Fibroblast of the conjunctiva (primary cell): ENCODE measurements at regions not wholly inside any gene's neighbourhood (a gene's known extent, or its start where the extent isn't known, plus 50 kb on each side); places are given as distances from the start of the nearest gene placed in this dataset.

Experiments used
- DNase-seq: peaks from one replicate; pipeline ENCODE4 v3.0.0-alpha.2; 2010; ENCODE audit warnings: low read depth

DNA sequence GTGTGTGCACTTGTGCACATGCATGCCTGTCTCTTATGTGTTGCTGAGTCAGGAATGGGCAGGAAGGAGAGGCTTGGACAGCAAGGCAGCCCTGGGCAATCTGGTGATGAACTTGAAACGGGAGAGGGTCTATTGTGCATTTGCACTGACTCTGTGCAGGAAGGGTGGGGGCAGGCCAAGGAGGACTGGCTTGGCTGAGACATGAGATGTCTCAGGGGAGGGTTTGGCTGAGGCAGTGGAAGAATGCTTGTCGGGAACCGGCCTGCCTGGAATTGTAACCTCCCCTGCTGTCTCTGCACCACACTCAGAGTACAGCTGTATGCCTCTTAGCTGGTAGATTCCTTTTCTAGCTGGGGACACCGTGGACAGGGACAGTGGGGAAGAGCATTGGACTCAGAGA, 176.1 kb upstream of the TNP1 start:
- peak; percentile 23 for DNase-seq

DNA sequence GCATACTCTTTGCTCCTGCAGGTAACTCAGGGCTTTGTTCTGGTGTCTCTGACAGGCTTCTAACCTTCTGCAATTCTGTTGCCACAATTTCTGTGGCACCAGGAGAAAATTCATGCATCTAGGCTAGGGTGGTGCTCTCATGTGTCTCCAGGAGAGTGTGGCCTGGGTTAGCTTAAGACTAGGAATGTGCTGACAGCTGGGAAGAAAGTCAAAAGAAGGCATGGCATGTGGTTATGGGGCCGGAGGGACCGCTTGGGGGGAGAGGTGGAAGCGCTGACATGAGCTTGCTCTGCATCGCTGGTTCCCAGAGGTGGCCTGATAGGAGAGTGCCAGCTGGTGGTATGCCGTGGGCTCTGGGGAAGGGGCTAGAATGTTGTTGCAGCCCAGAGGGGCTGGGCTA, 173.3 kb upstream of the TNP1 start:
- no peak for DNase-seq

DNA sequence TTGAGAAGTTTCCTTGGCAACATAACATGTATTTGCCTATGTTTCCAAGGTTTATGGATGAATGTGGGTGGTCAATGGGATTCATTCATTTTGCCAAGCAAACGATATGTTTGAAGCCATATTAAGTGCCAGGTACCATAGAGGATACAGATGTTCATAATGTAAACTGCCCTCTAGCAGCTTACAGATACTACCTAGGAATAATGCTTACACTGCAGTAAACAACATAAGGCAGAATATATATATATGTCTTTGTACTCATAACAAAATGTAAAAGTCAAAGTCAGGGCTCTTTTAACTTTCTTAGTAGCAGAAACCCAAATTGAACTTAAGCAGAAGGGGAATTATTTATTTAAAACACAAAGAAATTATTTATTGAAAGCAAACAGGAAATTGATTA, 171.6 kb upstream of the TNP1 start:
- no peak for DNase-seq

DNA sequence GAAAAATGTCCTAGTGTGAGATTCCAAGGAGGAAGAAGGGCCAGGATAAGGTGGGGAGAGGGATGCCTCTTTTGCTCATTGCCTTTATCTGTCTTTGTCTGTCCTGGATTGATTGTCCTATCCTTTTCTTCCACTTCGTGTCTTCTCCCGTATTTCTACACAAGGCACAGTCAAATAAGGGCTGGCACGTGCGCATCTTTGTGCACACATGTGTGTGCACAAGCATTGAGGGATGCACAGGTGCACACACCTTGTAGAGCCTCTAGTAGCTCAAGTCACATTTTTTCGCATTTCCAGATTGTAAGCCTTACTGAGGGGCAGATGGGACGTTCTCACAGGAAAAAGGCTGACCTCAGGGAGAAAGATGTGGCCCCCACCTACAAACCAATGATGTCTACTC, 170.2 kb upstream of the TNP1 start:
- DNase-seq: no peak

DNA sequence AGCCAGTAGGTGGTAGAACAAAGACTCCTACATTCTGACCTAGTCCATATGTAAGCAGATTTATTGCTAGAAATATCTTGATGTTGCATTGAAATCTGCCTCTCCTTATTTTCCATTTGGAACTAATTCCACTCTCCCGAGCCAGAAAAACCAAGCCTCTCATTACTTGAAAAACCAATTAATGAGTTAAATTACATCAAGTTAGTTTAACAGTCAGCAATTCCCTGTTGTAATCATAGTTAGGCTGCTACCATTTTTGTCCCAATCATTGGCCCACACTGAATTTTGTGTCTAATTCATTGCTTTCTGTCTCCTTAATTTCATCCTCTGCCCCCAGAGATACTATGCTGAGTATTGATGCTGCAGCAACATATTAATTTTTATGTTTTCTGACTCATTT, 168.3 kb upstream of the TNP1 start:
- DNase-seq: no peak

DNA sequence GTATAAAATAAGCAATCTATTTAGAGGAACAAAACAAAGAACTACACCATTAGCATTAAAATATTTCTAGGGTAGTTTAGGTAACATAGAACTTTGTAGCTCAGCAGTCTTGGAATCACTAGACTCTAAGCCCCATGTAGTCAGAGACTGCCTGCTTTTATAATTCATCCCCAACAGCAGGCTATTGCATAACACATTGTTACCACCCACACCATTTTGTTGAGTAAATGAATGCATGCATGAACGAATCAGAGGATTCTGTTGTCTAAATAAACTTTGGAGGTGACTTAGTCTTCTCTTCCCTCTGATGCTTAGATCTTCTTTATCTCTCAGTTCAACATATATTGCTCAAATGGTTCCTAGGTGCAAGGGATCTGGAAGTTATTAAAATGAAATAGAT, 167.6 kb upstream of the TNP1 start:
- DNase-seq: no peak

DNA sequence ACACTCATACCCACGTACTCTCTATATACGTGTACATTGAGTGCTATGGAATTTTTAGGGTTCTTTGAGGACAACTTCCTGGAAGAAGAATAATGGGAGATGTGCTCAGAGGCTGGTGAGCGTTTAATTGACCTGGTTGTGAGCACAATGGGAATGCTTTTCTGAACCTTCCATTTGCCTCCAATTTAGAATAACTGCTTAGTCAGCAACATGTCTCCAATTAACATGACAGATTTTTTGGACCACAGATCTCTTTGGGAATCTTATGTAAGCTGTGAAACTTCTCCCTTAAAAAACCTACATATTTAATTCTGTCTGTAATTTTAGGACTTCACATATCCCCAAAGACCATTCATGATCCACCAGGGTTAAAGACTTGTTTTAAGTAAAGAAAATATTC, 166.7 kb upstream of the TNP1 start:
- DNase-seq: no peak

DNA sequence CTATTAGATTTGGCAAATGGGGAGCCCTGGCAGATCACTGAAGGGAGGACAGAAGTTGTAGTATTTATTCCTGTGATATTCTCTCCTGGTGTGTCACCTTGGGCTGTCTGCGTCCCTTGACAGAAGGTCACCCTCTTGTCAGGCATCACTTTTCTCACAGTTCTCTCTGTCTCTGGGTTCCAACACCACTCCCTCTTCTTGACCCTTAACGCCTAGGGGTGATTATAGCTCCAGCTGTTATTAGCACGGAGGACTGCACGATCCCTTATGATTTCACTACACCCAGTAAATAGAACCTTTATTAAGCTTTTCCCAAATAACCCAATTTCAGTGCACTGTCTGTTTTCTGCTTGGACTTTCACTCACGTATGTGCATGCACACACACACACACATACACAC, 166.3 kb upstream of the TNP1 start:
- no peak for DNase-seq

DNA sequence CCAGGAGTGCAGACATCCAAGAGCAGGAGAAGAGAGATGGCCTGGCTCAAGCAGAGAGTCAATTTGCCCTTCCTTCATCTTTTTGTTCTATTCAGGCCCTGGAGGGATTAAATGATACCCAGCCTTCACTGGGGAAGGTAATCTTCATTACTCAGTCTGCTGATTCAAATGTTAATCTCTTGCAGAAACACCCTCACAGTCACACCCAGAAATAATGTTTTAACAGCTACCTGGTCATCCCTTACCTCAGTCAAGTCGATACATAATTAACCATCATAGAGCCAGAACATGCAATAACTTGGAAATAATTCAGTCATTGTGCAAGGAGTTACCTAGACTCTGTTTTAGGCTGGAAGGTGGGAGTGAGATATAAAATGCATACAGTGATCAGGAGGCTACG, 163.7 kb upstream of the TNP1 start:
- DNase-seq: no peak

DNA sequence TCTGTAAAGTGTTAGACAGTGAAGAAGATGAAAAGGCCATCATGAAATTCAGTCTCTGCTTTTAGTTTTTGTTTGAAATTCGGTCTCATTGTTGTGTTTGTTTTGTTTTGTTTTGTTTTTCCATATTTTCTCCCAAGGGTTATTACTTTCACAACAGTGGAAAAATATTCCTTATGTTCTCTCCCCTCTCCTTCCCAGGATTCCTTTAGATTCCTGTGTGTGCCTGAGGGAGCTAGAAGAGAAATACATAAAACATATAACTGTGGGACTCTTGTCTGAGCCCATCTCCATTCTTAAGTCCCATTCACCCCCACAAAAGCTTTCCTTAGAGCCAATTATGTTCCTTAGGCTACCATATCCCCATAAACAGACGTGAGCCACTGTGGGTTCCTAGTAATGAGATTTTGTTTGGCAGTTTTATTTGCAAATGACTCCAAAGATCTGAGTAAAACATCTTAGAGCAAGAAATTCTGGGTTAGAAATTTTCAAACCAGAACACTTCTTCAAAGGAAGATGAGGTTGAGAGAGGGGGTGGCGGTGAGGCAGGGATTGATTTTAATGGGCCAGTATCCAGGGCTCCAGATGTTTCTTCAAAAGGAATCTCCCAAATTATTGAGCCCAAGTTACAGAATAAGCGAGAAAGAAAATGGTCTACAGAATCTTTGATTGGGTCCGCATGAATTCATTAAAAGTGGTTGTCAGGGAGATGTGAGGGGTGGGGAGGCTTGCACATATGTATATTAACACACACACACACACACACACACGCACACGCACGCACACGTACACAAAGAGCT, 157.8 kb upstream of the TNP1 start:
- DNase-seq: no peak

DNA sequence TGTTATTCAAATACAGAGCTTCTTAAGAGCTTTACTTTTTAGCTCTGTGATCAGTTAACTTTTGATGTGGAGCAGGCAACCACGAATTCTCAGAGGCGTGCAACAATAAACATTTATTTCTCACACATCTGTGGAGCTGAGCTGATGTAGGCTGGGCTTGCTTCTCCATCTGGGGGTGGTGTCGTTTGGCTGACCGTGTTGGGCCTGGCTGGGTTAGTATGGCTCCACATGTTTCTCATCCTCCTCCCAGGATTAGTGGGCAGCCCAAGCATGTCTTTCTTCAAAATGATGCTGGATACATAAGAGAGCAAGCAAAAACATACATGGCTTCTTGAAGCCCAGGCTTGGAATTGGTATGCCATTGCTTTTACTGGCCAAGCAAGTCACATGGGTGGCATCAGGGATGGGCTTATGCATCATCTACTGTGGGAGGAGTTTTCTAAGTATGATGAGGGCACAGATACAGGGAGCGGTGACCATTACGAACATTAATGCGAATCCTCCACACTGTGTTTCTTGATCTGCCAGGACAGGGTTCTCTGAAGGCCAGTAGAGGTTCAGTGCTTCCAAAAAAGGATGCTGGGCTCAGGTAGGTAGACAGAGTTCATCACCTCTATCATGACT, 157.0 kb upstream of the TNP1 start:
- DNase-seq: no peak

DNA sequence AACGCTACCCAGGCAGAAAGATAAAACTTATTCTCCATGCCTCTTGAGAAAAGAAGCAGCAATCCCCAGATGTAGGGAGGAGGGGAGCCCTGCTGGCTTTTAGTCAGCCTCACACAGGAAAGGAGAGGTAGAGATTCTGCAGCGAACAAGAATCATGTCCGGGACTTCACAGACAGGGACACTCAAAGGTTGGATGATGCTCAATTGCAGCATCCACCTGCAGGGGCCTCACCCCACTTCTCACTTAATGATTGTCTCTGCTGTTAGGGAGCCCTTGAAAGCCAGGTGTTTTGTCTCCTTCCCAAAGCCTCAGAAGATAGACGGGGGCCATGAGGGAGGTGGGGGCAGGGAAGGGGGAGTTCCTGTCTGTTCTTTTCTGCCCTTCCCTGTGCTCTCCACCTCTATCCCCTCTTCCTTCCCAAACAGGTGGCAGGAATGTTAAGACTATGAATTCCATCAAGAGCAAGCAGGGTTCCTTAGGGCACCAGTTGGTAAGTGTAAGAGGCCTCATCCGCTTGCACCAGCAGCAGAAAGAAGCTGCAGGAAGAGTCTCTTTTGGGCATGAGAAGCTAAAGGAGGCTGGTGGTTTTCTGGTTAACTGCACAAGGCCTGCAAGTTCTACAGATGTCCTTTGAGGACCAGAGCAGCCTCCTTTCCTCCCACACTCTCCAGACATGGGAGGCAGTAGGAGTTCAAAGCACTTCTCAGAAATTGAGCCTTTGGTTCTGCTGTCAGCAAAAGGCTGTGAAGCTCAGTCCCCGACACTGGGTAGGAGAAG, 154.7 kb upstream of the TNP1 start:
- DNase-seq: no peak

DNA sequence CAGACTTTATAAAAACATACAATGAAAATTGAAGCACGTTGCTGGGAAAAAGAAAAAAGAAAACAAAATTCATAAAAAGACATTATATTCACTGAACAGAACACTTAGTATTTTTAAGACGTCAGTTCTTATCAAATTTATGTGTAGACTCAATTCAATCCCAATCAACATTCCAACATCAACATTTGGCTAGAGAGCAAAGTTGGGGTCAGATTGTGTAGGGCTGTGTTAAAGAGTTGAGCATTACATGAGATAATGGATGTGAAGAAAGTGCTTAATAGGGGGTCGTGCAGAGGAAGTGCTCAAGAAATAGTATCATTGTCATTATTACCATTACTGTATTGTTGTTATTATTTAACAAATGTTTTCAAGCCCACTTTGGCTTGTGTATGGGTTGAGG, 154.1 kb upstream of the TNP1 start:
- DNase-seq: no peak

DNA sequence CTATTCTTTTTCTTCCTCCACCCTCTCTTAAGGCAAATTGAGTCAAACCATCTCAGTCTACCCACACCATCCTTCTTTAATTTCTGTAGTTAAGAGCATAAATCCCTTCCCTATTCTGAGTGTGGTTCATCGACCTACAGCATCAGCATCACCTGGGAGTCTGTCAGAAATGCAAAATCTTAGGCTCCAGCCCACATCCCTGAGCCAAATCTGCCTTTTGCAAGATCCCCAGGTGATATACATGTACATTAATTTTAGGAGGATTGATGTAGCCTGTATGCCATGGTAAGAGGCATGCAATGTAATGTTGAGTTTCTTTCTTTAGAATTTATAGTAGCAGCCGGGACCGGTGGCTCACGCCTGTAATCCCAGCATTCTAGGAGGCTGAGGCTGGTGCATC, 151.7 kb upstream of the TNP1 start:
- no peak for DNase-seq

DNA sequence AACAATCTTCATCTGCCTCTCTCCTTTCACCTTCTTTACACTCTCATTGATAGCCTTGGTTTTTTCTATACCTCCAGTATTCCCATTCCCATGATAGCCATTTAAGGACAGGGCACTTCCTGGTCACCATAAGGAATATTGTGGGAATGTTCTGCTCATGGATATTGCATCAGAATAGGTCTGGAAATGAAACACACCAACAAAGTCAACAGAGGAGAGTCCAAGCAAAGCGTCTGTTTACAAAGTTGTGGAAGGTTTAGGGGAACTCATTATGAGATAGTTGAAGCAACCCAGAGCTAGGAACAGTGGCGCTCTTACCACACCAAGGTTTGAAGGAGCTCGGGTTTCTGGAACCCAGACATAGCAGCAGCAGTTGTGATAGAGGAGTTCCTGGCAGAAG, 150.3 kb upstream of the TNP1 start:
- no peak for DNase-seq

DNA sequence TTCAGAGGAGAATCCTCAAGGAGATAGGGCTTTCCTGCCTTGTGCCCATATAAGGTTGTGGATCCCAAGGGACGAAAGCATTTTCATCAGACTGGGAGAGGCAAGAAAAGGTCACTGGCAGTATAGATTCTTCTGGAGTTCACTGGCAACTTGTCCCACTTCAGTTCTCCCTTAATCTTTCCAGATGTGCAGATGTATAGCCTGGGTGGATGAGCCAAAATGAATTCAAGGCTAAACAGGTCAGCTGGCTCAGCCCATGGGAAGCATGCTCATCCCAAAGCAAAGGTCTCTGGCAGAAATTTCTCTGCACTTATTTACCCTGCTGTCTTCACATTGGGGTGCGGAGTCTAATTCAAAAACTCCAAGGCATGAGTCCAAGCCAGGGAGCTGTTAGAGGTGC, 148.9 kb upstream of the TNP1 start:
- no peak for DNase-seq

DNA sequence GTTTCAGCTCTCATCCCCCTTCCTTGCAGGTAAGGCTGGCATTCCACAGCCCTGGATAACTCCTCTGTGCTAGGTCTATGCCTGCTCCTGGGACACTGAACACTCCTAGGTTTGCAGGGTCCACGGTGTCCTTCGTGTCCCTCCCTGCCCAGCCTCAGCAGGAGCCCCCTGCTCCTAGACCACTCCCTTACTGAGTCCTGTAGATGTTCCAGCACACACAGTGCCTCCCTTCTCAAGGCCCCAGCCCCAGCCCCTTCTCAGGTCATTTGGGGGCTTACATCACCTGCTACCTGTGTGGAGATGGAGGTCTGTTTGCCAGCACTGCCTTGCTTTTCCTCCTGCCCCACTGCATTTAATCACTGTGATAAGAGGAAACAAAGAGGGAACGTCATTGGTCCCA, 146.4 kb upstream of the TNP1 start:
- no peak for DNase-seq

DNA sequence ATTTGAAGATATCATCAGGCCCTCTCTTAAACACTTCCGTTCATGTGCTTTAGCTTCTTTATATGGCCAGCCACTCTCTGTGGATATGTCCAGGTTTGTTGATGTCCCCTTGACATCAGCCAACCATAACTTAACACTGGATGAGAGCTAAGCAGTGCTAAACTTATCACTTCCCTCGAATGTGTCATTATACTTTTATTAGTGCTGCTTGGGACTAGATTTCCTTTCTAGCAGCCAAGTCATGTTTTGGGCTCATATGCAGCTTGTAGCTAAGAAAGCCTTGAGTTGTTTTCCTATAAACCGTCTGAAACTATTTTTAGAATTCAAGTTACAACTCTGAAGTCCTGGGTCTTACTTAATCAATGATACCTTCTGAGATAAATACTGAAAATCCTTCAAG, 144.8 kb upstream of the TNP1 start:
- no peak for DNase-seq

DNA sequence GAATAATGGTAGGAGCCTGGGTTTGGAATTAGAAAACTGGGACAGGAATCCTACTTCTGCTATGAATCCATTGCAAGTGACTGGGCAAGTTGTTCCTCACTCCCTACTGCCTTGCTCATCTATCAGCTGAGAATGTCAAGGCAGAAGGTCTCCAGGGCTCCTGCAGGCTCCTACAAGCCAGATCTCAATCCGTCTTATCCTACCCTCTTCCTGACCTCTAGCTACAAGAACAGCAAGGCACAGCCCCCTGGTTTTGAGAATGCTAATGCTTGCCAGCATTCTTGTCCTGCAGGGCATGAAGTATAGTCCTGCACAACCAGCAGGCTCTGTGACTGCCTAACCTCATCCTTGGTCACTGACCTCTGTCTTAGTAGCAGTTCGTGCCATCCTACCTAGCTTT, 141.9 kb upstream of the TNP1 start:
- no peak for DNase-seq

DNA sequence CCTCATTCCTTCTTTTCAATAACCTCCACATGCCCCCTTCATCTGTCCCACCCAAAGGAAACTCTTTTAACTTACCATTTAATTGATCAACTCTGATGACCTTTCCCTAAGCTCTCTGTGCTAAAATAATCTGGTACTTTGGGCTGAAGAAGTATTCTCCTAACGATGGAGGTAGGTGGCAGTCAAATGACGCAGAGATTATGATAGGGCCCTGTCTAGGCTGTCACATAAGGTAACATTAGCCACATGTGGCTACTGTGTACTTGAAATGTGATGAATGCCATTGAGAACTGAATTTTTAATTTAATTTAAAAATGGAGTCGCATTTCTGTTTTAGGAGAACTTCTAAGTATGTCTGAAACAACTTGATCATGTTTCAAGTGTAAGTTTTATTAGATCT, 140.5 kb upstream of the TNP1 start:
- DNase-seq: no peak

DNA sequence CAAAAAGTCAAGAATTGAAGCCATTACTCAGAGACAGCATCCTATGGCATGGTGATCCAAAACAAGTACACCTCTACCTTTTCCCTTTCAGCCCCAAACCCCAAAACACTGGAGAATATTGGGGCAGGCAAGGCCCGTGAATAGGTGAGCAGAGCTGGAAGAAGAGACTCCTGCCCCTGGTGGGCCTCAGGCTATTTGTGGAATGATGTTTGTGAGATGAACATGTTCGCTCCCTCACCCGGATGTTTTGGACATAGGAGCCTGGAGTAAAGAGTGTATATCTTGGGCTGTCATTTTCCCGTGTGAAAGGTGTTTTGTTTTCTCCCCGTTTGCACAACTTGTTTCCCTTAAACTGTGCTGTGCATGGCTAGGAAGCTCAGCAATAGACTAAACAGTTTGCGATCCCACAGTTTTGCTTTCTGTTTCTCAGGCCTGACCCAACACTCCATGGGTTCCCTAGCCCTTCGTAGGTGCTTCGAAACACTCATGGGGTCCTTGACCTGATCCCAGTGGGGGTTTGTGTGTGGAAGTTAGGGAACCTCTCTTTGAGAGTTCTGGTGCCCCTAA, 136.5 kb upstream of the TNP1 start:
- DNase-seq: no peak

DNA sequence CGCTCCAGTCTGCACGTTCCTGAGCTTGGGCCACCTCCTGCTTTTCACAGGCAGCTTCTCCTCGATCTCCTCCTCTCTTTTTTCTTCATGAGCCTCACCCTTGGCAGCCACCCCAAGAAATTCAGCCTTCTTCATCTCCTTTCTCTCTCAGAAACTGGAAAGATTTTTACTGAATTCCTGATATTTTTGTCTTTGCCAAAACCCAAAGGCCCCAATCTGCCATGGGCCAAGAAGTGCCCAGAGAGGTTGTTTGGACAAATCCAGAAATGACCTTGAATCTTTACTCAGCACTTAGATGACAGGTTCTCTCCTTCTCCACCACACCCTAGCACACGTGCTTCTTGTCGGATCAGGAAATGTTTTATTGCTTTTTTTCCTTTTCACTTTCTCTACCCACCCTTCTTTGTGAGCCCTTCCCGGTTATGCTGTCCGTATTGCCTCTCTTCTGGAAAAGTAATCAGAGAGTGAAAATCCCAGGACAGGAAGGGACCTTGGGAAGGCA, 134.5 kb upstream of the TNP1 start:
- DNase-seq: no peak
